T-cell (primary cell): ENCODE measurements at regions not wholly inside any gene's neighbourhood (a gene's known extent, or its start where the extent isn't known, plus 50 kb on each side); places are given as distances from the start of the nearest gene placed in this dataset.

Source experiments
- ATAC-seq, 4 experiments: fragments of 200-7000 bp in 3 of 4; fragments of 150-1000 bp in 1 of 4; cut with Tn5 transposase; replicated peaks in 1 of 4; 1 replicate in 3 of 4; 2 replicates in 1 of 4; pipeline ENCODE4 v1.10.0; 2021; ENCODE audit warnings: moderate library complexity in 3 of 4, mild to moderate bottlenecking in 2 of 4, moderate number of reproducible peaks in 1 of 4
- CTCF ChIA-PET, 2 donors: fragments of 300-600 bp; sonication (Branson Sonifier 250); formaldehyde crosslinking; loops; one replicate each; lab custom pipeline; 2022; ENCODE audit warnings: antibody characterized with exemption in 2 of 2; lab: Charles Lee
- POLR2A ChIA-PET, 2 donors: fragments of 300-600 bp; sonication (Branson Sonifier 250); formaldehyde crosslinking; loops; one replicate each; lab custom pipeline; 2022; ENCODE audit warnings: antibody characterized with exemption in 2 of 2; lab: Charles Lee
- DNase-seq, 35 experiments: peaks; one replicate each; pipeline versions ENCODE4 v3.0.0 to v3.0.0-alpha.2; 2013 to 2023
- H3K27ac ChIP-seq: one replicate; pipeline ENCODE4 v1.5.1; 2013; ENCODE audit warnings: low read length
- H3K27me3 ChIP-seq, 2 experiments: replicated peaks in 1 of 2; 1 replicate in 1 of 2; 2 replicates in 1 of 2; pipeline versions ENCODE4 v1.6.1 to v1.7.0; 2013; ENCODE audit warnings: low read length in 1 of 2, mixed read lengths in 1 of 2; ENCODE audit not compliant: control insufficient read depth in 2 of 2, insufficient read depth in 2 of 2; ENCODE audit errors: extremely low read depth in 1 of 2
- H3K36me3 ChIP-seq, 2 donors: 1 replicate in 1 of 2; 2 replicates in 1 of 2; pipeline versions ENCODE4 v1.6.1 to v1.7.0; 2013; ENCODE audit warnings: low read length in 1 of 2; ENCODE audit not compliant: control insufficient read depth in 2 of 2, insufficient read depth in 1 of 2; ENCODE audit errors: extremely low read depth in 1 of 2
- H3K4me1 ChIP-seq, 2 experiments: 1 replicate in 1 of 2; 2 replicates in 1 of 2; pipeline versions ENCODE4 v1.6.1 to v1.7.0; 2013; ENCODE audit warnings: low read length in 2 of 2, mixed read lengths in 1 of 2; ENCODE audit not compliant: insufficient read depth in 2 of 2, control insufficient read depth in 1 of 2; ENCODE audit errors: extremely low read depth in 1 of 2
- H3K4me3 ChIP-seq, 2 donors: 1 replicate in 1 of 2; 2 replicates in 1 of 2; pipeline versions ENCODE4 v1.5.1 to v1.7.0; 2013; ENCODE audit warnings: mild to moderate bottlenecking in 2 of 2, low read length in 1 of 2, moderate library complexity in 1 of 2; ENCODE audit not compliant: control insufficient read depth in 1 of 2; ENCODE audit errors: extremely low read depth in 1 of 2
- H3K9me3 ChIP-seq: 2 replicates; pipeline ENCODE4 v1.7.0; 2013
- H3K27ac Mint-ChIP-seq, 2 donors: one replicate each; pipeline ENCODE4 v1.8.0; 2020 to 2021; ENCODE audit warnings: mild to moderate bottlenecking in 2 of 2, mixed read lengths in 2 of 2
- H3K27me3 Mint-ChIP-seq, 2 donors: one replicate each; pipeline ENCODE4 v1.8.0; 2021 to 2022; ENCODE audit warnings: mixed read lengths in 2 of 2
- H3K36me3 Mint-ChIP-seq: one replicate; pipeline ENCODE4 v1.8.0; 2021; ENCODE audit warnings: mixed read lengths
- H3K4me1 Mint-ChIP-seq, 3 donors: one replicate each; pipeline ENCODE4 v1.8.0; 2020 to 2022; ENCODE audit warnings: mixed read lengths in 3 of 3, mild to moderate bottlenecking in 1 of 3
- H3K4me3 Mint-ChIP-seq, 3 donors: one replicate each; pipeline ENCODE4 v1.8.0; 2020 to 2022; ENCODE audit warnings: mild to moderate bottlenecking in 3 of 3, mixed read lengths in 3 of 3, moderate library complexity in 3 of 3
- H3K9me3 Mint-ChIP-seq, 3 donors: one replicate each; pipeline ENCODE4 v1.8.0; 2020 to 2022; ENCODE audit warnings: mixed read lengths in 3 of 3
- WGBS: methylation state at CpG from one replicate; pipeline ENCODE4 v1.1.5; 2013; ENCODE audit warnings: missing lambda C conversion rate; ENCODE audit not compliant: insufficient coverage; 5-methylcytosine and 5-hydroxymethylcytosine counted together

DNA sequence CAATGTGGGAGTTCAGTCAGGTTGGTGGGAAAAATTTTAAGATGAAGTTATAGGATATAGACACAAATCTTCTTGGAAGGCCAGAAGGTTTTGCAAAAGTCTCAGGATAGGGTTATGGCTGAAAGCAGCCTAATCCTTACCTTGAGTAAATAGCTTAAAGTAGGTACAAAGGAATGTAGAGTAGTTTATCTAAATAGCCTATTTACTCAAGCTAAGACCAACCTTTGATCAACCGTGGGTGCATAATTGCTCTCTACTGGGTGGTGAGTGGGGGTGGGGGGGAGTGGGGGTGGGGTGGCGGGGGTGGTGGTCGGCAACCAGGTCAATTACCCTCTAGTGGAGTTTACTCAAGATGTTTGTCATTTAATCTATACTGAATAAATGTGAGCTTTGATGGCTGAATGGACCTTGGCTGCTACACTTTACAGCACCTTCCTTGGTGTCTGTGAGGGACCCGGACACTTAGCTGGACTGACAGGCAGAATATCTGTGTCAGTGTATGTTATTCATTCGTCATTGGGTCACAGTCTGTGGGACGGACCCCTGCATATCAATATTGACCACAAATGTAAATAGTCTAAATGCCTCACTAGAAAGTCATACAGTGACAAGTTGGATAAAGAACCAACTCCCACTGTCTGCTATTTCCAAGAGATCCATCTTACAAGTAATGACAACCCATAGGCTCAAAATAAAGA, 545.7 kb upstream of the PABPC4L start:
- Mint-ChIP-seq H3K4me1 (no peaks in the 10 kb centered on the region), H3K4me3 (no peak overlapping the region), H3K27ac (no peak overlapping the region), H3K27me3 (no peaks in the 10 kb centered on the region), H3K36me3 (no peaks in the 10 kb centered on the region), H3K9me3 (peaks cover 20 to 39% (median 25%) of the 10 kb centered on the region in 3 donors)
- Histone ChIP-seq H3K9me3 (no peaks in the 10 kb centered on the region), H3K36me3 (no peaks in the 10 kb centered on the region), H3K4me3 (no peak overlapping the region), H3K4me1 (no peaks in the 10 kb centered on the region), H3K27ac (no peak overlapping the region), H3K27me3 (no peaks in the 10 kb centered on the region)
- ChIA-PET CTCF (no interaction called here), POLR2A (no interaction called here)
- WGBS, result no CpG with 5 or more reads among the region's 6 CpGs
- ATAC-seq (no peak), DNase-seq (no peak)

DNA sequence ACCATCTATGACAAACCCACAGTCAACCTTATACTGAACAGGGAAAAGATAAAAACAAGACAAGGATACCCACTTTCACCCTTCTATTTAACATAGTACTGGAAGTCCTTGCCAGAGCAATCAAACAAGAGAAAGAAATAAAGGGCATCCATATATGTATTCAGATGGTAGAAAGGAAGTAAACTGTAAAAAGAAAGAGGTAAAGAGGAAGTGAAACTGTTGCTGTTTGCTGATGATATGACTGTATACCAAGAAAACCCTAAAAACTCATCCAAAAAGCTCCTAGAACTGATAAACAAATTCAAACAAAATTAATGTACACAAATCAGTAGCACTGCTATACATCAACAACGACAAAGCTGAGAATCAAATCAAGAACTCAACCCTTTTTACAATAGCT, 538.7 kb upstream of the PABPC4L start:
- CTCF ChIA-PET, result no interaction called here
- POLR2A ChIA-PET, result no interaction called here

DNA sequence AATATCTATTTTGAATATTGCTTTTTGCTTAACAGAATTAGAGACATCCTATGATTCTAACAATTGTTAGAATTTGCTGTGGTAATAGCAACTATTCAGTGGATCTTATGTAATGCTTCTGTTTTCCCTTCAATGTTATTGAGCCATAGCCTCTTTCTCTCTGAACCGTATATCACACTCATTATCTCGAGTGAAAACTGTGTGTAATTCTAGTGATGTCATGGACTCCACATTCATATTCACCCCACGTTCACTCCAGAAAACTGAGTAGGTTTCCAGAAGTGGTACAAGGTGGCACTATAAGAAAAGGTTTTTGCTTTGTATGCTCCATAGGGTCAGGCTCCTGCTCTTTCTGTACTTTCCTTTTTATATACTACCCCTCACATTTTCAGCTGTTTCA, 534.3 kb upstream of the PABPC4L start:
- DNase-seq, result no peak
- no peak overlapping the region for H3K27ac Mint-ChIP-seq
- no peaks in the 10 kb centered on the region for H3K4me1 ChIP-seq
- no peak for ATAC-seq
- no peak overlapping the region for H3K27ac ChIP-seq
- ChIA-PET CTCF (no interaction called here), POLR2A (interaction anchor here in 1 of 2 donors (0.6 kb wide), 1 partner anchor 1772 kb away, joined by 3 read pairs; no protein-coding TSS in a partner anchor)
- no peaks in the 10 kb centered on the region for H3K36me3 Mint-ChIP-seq
- H3K4me1 Mint-ChIP-seq, result no peaks in the 10 kb centered on the region
- no CpG with 5 or more reads among the region's 3 CpGs for WGBS
- H3K4me3 ChIP-seq, result no peak overlapping the region
- H3K27me3 Mint-ChIP-seq, result no peaks in the 10 kb centered on the region
- no peak overlapping the region for H3K4me3 Mint-ChIP-seq
- no peaks in the 10 kb centered on the region for H3K27me3 ChIP-seq
- H3K9me3 Mint-ChIP-seq, result peaks cover 10 to 15% (median 11%) of the 10 kb centered on the region in 3 donors
- H3K9me3 ChIP-seq, result no peaks in the 10 kb centered on the region
- no peaks in the 10 kb centered on the region for H3K36me3 ChIP-seq

More for the DNA sequence above, 538.7 kb upstream of the PABPC4L start:
- Mint-ChIP-seq H3K27ac (no peak overlapping the region), H3K36me3 (no peaks in the 10 kb centered on the region), H3K27me3 (no peaks in the 10 kb centered on the region), H3K4me3 (no peak overlapping the region), H3K4me1 (no peaks in the 10 kb centered on the region), H3K9me3 (peaks cover 8 to 26% (median 23%) of the 10 kb centered on the region in 3 donors)
- no peaks in the 10 kb centered on the region for H3K27me3 ChIP-seq
- ATAC-seq, result no peak
- H3K27ac ChIP-seq, result no peak overlapping the region
- H3K36me3 ChIP-seq, result no peaks in the 10 kb centered on the region
- H3K4me3 ChIP-seq, result no peak overlapping the region
- no peaks in the 10 kb centered on the region for H3K9me3 ChIP-seq
- DNase-seq, result no peak
- no peaks in the 10 kb centered on the region for H3K4me1 ChIP-seq
- no CpG with 5 or more reads among the region's 1 CpG for WGBS

DNA sequence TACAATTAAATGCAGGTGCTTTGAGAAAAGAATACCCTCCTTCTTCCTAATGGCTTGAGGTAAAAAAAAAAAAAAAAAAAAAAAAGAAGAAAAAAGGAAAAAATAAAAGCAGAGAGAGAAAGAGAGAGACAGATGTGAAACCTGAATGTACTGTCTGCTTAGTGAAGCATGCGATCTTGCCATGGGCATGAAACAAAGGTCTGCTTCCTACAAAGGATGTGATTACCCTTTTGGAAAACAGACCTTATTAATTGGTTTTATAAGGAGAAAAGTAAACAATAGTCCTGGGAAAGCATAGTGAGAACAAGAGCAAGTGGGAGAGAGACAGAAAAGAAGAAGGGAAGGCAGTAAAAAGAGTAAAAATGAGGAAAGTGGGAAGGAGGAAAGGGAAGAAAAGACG, 526.1 kb upstream of the PABPC4L start:
- H3K4me3 ChIP-seq, result no peak overlapping the region
- H3K27ac ChIP-seq, result no peak overlapping the region
- no peaks in the 10 kb centered on the region for H3K27me3 ChIP-seq
- no peaks in the 10 kb centered on the region for H3K36me3 Mint-ChIP-seq
- H3K9me3 Mint-ChIP-seq, result peaks cover 13 to 21% (median 18%) of the 10 kb centered on the region in 3 donors
- no peaks in the 10 kb centered on the region for H3K36me3 ChIP-seq
- H3K27me3 Mint-ChIP-seq, result no peaks in the 10 kb centered on the region
- H3K4me1 ChIP-seq, result no peaks in the 10 kb centered on the region
- ATAC-seq (no peak), DNase-seq (no peak)
- H3K27ac Mint-ChIP-seq, result no peak overlapping the region
- H3K4me3 Mint-ChIP-seq, result no peak overlapping the region
- ChIA-PET POLR2A (no interaction called here), CTCF (no interaction called here)
- no peaks in the 10 kb centered on the region for H3K9me3 ChIP-seq
- H3K4me1 Mint-ChIP-seq, result no peaks in the 10 kb centered on the region
- 83% methylated on average over 1 of the region's 2 CpGs for WGBS

DNA sequence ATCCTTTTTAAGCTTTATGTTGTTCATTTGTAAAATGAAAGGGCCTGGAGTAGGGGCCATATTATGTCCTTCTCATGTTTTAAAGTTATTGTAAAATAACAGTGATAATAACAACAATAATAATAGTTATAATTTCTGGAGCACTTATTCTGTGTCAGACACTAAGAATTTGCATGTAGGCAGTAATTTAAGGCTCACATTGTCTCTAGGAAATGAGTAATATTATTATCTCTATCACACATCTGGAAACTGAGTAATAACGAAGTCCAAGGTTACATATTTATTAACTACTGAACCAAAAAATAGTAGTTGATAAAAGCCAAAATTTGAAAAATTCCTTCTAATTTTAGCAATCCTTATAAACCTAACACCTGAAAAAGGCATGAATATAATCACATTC, 520.7 kb upstream of the PABPC4L start:
- H3K4me1 ChIP-seq, result no peaks in the 10 kb centered on the region
- H3K36me3 ChIP-seq, result no peaks in the 10 kb centered on the region
- CTCF ChIA-PET, result no interaction called here
- Mint-ChIP-seq H3K27ac (no peak overlapping the region), H3K36me3 (no peaks in the 10 kb centered on the region), H3K9me3 (peaks cover 2 to 9% (median 3%) of the 10 kb centered on the region in 3 donors), H3K4me1 (no peaks in the 10 kb centered on the region), H3K4me3 (no peak overlapping the region), H3K27me3 (no peaks in the 10 kb centered on the region)
- whole genome bisulfite sequencing, result no CpG with 5 or more reads among the region's 1 CpG
- no peak for DNase-seq
- no peaks in the 10 kb centered on the region for H3K27me3 ChIP-seq
- no peaks in the 10 kb centered on the region for H3K9me3 ChIP-seq
- no peak for ATAC-seq
- H3K4me3 ChIP-seq, result no peak overlapping the region
- POLR2A ChIA-PET, result no interaction called here
- no peak overlapping the region for H3K27ac ChIP-seq

DNA sequence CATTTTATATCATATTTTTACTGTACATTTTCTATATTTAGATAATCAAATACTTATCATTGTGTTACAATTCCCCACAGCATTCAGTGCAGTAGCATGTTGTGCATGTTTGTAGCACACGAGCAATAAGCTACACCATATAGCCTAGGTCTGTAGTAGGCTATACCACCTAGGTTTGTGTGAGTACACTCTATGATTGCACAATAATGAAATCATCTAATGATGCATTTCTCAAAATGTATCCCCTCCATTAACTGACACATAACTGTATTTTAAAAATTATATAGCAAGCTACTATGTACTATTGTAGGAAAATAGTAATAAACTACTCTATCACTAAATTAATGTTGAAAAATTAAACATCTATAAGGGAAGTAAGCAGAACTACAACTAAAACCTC, 518.4 kb upstream of the PABPC4L start:
- no CpG with 5 or more reads among the region's 1 CpG for WGBS
- no peaks in the 10 kb centered on the region for H3K36me3 ChIP-seq
- no peaks in the 10 kb centered on the region for H3K27me3 ChIP-seq
- ChIA-PET CTCF (no interaction called here), POLR2A (no interaction called here)
- H3K36me3 Mint-ChIP-seq, result no peaks in the 10 kb centered on the region
- no peaks in the 10 kb centered on the region for H3K27me3 Mint-ChIP-seq
- no peak overlapping the region for H3K27ac Mint-ChIP-seq
- DNase-seq, result no peak
- peaks cover 2 to 12% (median 11%) of the 10 kb centered on the region in 3 donors for H3K9me3 Mint-ChIP-seq
- H3K4me1 ChIP-seq, result no peaks in the 10 kb centered on the region
- H3K4me3 ChIP-seq, result no peak overlapping the region
- no peak overlapping the region for H3K27ac ChIP-seq
- no peak overlapping the region for H3K4me3 Mint-ChIP-seq
- no peaks in the 10 kb centered on the region for H3K4me1 Mint-ChIP-seq
- H3K9me3 ChIP-seq, result no peaks in the 10 kb centered on the region
- no peak for ATAC-seq

DNA sequence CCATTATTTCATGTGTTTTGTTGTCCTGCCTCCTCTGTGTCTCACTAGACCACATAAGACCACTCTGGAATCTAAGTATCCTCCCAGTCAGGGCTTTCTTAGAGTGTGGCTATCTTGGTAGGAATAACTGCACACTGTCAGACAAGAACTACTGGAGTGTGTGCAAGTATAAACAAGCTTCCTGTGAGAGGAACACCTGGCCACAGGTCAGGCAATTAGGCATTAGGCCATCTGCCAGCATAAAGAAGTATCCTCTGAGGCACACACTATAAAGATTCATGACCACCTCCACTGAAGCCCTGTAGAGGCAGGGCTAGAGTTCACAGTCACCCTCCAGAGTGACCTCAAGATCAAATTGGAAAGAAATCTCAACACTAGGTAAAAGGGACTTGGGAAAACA, 507.0 kb upstream of the PABPC4L start:
- Mint-ChIP-seq H3K27me3 (no peaks in the 10 kb centered on the region), H3K4me3 (no peak overlapping the region), H3K4me1 (no peaks in the 10 kb centered on the region), H3K36me3 (no peaks in the 10 kb centered on the region), H3K27ac (no peak overlapping the region), H3K9me3 (peaks cover 6 to 11% (median 10%) of the 10 kb centered on the region in 3 donors)
- ATAC-seq (no peak), DNase-seq (no peak)
- Histone ChIP-seq H3K27ac (no peak overlapping the region), H3K9me3 (no peaks in the 10 kb centered on the region), H3K4me3 (no peak overlapping the region), H3K4me1 (no peaks in the 10 kb centered on the region), H3K27me3 (no peaks in the 10 kb centered on the region), H3K36me3 (no peaks in the 10 kb centered on the region)
- POLR2A ChIA-PET, result no interaction called here
- CTCF ChIA-PET, result no interaction called here
